SU-DHL-6 (cell line): ENCODE measurements at regions not wholly inside any gene's neighbourhood (a gene's known extent, or its start where the extent isn't known, plus 50 kb on each side); places are given as distances from the start of the nearest gene placed in this dataset.

ENCODE experiments used
- CTCF ChIP-seq: fragments of 200-600 bp; sonication (generic); IDR thresholded peaks from one replicate; pipeline ENCODE4 v1.5.1; 2017; ENCODE audit warnings: antibody characterized with exemption, mild to moderate bottlenecking, low read length, moderate library complexity; ENCODE audit not compliant: insufficient read depth, poor library complexity, severe bottlenecking
- EZH2phosphoT487 ChIP-seq: fragments of 200-600 bp; sonication (generic), shearing (Covaris generic); conservative IDR thresholded peaks from 2 replicates; pipeline ENCODE4 v1.6.1; 2018; ENCODE audit warnings: mild to moderate bottlenecking, antibody characterized with exemption, low read length, moderate library complexity, mixed read lengths

- no peak for TF ChIP-seq CTCF
- no peak for TF ChIP-seq EZH2phosphoT487
These were observed 642.0 kb downstream of the ZNF385D start for GRCh38 chr3:21109056-21109455.
